H9 (cell line): ENCODE measurements at regions not wholly inside any gene's neighbourhood (a gene's known extent, or its start where the extent isn't known, plus 50 kb on each side); places are given as distances from the start of the nearest gene placed in this dataset.
"Not testable (repeated sequence)": the region's sequence is repeated elsewhere in the genome, so short reads cannot be mapped to it uniquely, and the experiment has no call there.

ENCODE experiments used
- DNase-seq: peaks from one replicate; pipeline ENCODE4 v3.0.0-alpha.2; 2017
- H2AFZ ChIP-seq: one replicate; pipeline ENCODE4 v1.6.1; 2013; ENCODE audit warnings: mild to moderate bottlenecking, low read length, control low read depth, moderate library complexity
- H2AK5ac ChIP-seq: 2 replicates; pipeline ENCODE4 v1.6.1; 2013; ENCODE audit warnings: low read length, control low read depth, mixed read lengths; ENCODE audit not compliant: insufficient read length
- H2BK120ac ChIP-seq: one replicate; pipeline ENCODE4 v1.6.1; 2013; ENCODE audit warnings: low read depth, mild to moderate bottlenecking, low read length, control low read depth, inconsistent platforms; ENCODE audit not compliant: poor library complexity, severe bottlenecking
- H2BK12ac ChIP-seq: 2 replicates; pipeline ENCODE4 v1.6.1; 2013; ENCODE audit warnings: low read length, control low read depth, mixed read lengths, low read depth; ENCODE audit not compliant: insufficient read length
- H2BK15ac ChIP-seq: 2 replicates; pipeline ENCODE4 v1.6.1; 2013; ENCODE audit warnings: low read depth, low read length, control low read depth
- H2BK20ac ChIP-seq: one replicate; pipeline ENCODE4 v1.6.1; 2013; ENCODE audit warnings: low read depth, mild to moderate bottlenecking, low read length, control low read depth, inconsistent platforms; ENCODE audit not compliant: poor library complexity, severe bottlenecking
- H2BK5ac ChIP-seq: 2 replicates; pipeline ENCODE4 v1.6.1; 2013; ENCODE audit warnings: low read length, control low read depth, mixed read lengths; ENCODE audit not compliant: insufficient read length
- H3K14ac ChIP-seq: 2 replicates; pipeline ENCODE4 v1.6.1; 2013; ENCODE audit warnings: low read length, control low read depth; ENCODE audit not compliant: insufficient read depth
- H3K18ac ChIP-seq: 2 replicates; pipeline ENCODE4 v1.6.1; 2013; ENCODE audit warnings: low read depth, mild to moderate bottlenecking, mixed read lengths, low read length, control low read depth; ENCODE audit not compliant: insufficient read length
- H3K23ac ChIP-seq: 2 replicates; pipeline ENCODE4 v1.6.1; 2013; ENCODE audit warnings: low read length, control low read depth, mixed read lengths, low read depth; ENCODE audit not compliant: insufficient read length
- H3K23me2 ChIP-seq: 2 replicates; pipeline ENCODE4 v1.6.1; 2013; ENCODE audit warnings: low read depth, mild to moderate bottlenecking, mixed read lengths, low read length, control low read depth; ENCODE audit not compliant: insufficient read length, poor library complexity, severe bottlenecking
- H3K27ac ChIP-seq: 2 replicates; pipeline ENCODE4 v1.5.1; 2013; ENCODE audit warnings: low read length, control low read depth, mixed read lengths, low read depth; ENCODE audit not compliant: insufficient read length
- H3K27me3 ChIP-seq: 2 replicates; pipeline ENCODE4 v1.6.1; 2013; ENCODE audit warnings: low read length, control low read depth, inconsistent platforms; ENCODE audit not compliant: insufficient read depth
- H3K4ac ChIP-seq: 2 replicates; pipeline ENCODE4 v1.6.1; 2013; ENCODE audit warnings: low read depth, mild to moderate bottlenecking, control low read depth, inconsistent platforms, low read length, moderate library complexity
- H3K4me1 ChIP-seq: 2 replicates; pipeline ENCODE4 v1.6.1; 2013; ENCODE audit warnings: low read length, control low read depth, inconsistent platforms; ENCODE audit not compliant: insufficient read depth
- H3K4me2 ChIP-seq: 2 replicates; pipeline ENCODE4 v1.6.1; 2013; ENCODE audit warnings: low read length, control low read depth, mixed read lengths; ENCODE audit not compliant: insufficient read length, insufficient read depth
- H3K56ac ChIP-seq: 2 replicates; pipeline ENCODE4 v1.6.1; 2013; ENCODE audit warnings: low read depth, mild to moderate bottlenecking, mixed read lengths, low read length, control low read depth; ENCODE audit not compliant: insufficient read length
- H3K79me1 ChIP-seq: 2 replicates; pipeline ENCODE4 v1.6.1; 2013; ENCODE audit warnings: low read depth, mild to moderate bottlenecking, moderate library complexity, low read length, control low read depth, inconsistent platforms; ENCODE audit not compliant: insufficient read depth, poor library complexity, severe bottlenecking
- H3K79me2 ChIP-seq: 2 replicates; pipeline ENCODE4 v1.6.1; 2013; ENCODE audit warnings: low read length, control low read depth, inconsistent platforms; ENCODE audit not compliant: insufficient read depth
- H3K9ac ChIP-seq: 2 replicates; pipeline ENCODE4 v1.6.1; 2013; ENCODE audit warnings: low read length, control low read depth, mixed read lengths; ENCODE audit not compliant: insufficient read length; ENCODE audit errors: extremely low read depth
- H3K9me3 ChIP-seq: one replicate; pipeline ENCODE4 v1.6.1; 2013; ENCODE audit warnings: low read depth, low read length, inconsistent platforms; ENCODE audit not compliant: control insufficient read depth
- H3T11ph ChIP-seq: one replicate; pipeline ENCODE4 v1.6.1; 2013; ENCODE audit warnings: mild to moderate bottlenecking, low read length, control low read depth, inconsistent platforms
- H4K20me1 ChIP-seq: one replicate; pipeline ENCODE4 v1.6.1; 2013; ENCODE audit not compliant: control insufficient read depth, insufficient read length, insufficient read depth
- H4K5ac ChIP-seq: 2 replicates; pipeline ENCODE4 v1.6.1; 2013; ENCODE audit warnings: low read depth, mild to moderate bottlenecking, mixed read lengths, low read length, control low read depth; ENCODE audit not compliant: insufficient read length
- H4K8ac ChIP-seq: replicated peaks from 2 replicates; pipeline ENCODE4 v1.6.1; 2013; ENCODE audit warnings: low read length, control low read depth, mixed read lengths, low read depth; ENCODE audit not compliant: insufficient read length
- H4K91ac ChIP-seq: 2 replicates; pipeline ENCODE4 v1.6.1; 2013; ENCODE audit warnings: low read depth, mild to moderate bottlenecking, moderate library complexity, mixed read lengths, low read length, control low read depth; ENCODE audit not compliant: insufficient read length
- H3K27ac Mint-ChIP-seq, 3 experiments: 2 replicates in 2 of 3; 3 replicates in 1 of 3; pipeline ENCODE4 v1.8.0; 2020 to 2021; ENCODE audit warnings: mixed read lengths in 3 of 3, mild to moderate bottlenecking in 1 of 3, moderate library complexity in 1 of 3
- H3K27me3 Mint-ChIP-seq: 2 replicates; pipeline ENCODE4 v1.8.0; 2021; ENCODE audit warnings: low read depth, mild to moderate bottlenecking, moderate library complexity, mixed read lengths
- H3K36me3 Mint-ChIP-seq, 3 experiments: 2 replicates in 2 of 3; 3 replicates in 1 of 3; pipeline ENCODE4 v1.8.0; 2020 to 2021; ENCODE audit warnings: low read depth in 3 of 3, mixed read lengths in 3 of 3; ENCODE audit not compliant: insufficient read depth in 1 of 3
- H3K4me1 Mint-ChIP-seq, 2 experiments: 2 replicates each; pipeline ENCODE4 v1.8.0; 2020; ENCODE audit warnings: mixed read lengths in 2 of 2
- H3K4me3 Mint-ChIP-seq, 2 experiments: 2 replicates in 1 of 2; 3 replicates in 1 of 2; pipeline ENCODE4 v1.8.0; 2020 to 2021; ENCODE audit warnings: mild to moderate bottlenecking in 2 of 2, mixed read lengths in 2 of 2, moderate library complexity in 1 of 2
- H3K9me3 Mint-ChIP-seq, 2 experiments: 2 replicates in 1 of 2; 3 replicates in 1 of 2; pipeline ENCODE4 v1.8.0; 2020; ENCODE audit warnings: mild to moderate bottlenecking in 2 of 2, mixed read lengths in 2 of 2, moderate library complexity in 1 of 2
- WGBS: extraction: QIAGEN DNeasy Blood & Tissue Kit; methylation state at CpG from one replicate; pipeline ENCODE4 v1.1.7; 2013; ENCODE audit warnings: missing lambda C conversion rate, low lambda C conversion rate, mixed read lengths; ENCODE audit not compliant: insufficient read length; ENCODE audit errors: extremely low coverage; 5-methylcytosine and 5-hydroxymethylcytosine counted together

DNA sequence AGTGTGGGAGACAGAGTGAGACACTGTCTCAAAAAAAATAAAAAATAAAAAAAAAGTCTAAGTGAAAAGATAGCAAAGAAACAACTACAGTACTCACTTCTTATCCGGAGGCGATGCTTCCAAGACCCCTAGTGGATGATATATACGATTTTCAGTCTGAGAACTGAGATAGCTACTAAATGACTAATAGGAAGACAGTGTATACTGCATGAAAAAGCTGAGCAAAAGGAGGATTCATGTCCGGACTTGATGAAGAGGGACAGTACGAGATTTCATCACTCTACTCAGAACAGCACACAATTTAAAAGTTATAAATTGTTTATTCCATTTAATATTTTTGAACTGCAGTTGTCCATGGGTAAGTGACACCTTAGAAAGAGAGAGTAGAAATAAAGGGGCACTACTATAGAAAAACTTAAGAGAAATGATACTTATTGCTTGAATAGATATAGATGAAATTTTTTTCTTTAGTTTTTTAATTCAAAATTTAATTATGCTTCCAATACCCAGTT lies 190.7 kb downstream of the POTEB3 start:
- H3K79me2 ChIP-seq, H2AFZ ChIP-seq, DNase-seq, H3K23me2 ChIP-seq, H2BK12ac ChIP-seq, H3K4me2 ChIP-seq, H3K27ac Mint-ChIP-seq, H3K4me3 Mint-ChIP-seq, H3K9me3 ChIP-seq, H3K27me3 ChIP-seq, H3K4me1 Mint-ChIP-seq, H3K79me1 ChIP-seq, H2BK120ac ChIP-seq, H4K8ac ChIP-seq, H4K91ac ChIP-seq, H4K5ac ChIP-seq, H3K4ac ChIP-seq, H3K9ac ChIP-seq, H2BK20ac ChIP-seq, H3K18ac ChIP-seq, H3K27ac ChIP-seq, H3K14ac ChIP-seq, H3K23ac ChIP-seq, H3K4me1 ChIP-seq, H3K27me3 Mint-ChIP-seq, H3K56ac ChIP-seq, H2BK5ac ChIP-seq, H2AK5ac ChIP-seq, H2BK15ac ChIP-seq, H3T11ph ChIP-seq, H4K20me1 ChIP-seq: not testable (repeated sequence)
- peaks cover 42 to 54% of the 10 kb centered on the region in 2 experiments for H3K9me3 Mint-ChIP-seq
- no CpG with 5 or more reads among the region's 5 CpGs for WGBS
- peaks cover 3 to 10% (median 4%) of the 10 kb centered on the region in 3 experiments; a peak in 5 of 7 replicates for H3K36me3 Mint-ChIP-seq
